ENCODE measurements at regions not wholly inside any gene's neighbourhood (a gene's known extent, or its start where the extent isn't known, plus 50 kb on each side); places are given as distances from the start of the nearest gene placed in this dataset.
A peak's percentile ranks its signal among the peaks of the same experiment; 100 is the strongest.

DNA sequence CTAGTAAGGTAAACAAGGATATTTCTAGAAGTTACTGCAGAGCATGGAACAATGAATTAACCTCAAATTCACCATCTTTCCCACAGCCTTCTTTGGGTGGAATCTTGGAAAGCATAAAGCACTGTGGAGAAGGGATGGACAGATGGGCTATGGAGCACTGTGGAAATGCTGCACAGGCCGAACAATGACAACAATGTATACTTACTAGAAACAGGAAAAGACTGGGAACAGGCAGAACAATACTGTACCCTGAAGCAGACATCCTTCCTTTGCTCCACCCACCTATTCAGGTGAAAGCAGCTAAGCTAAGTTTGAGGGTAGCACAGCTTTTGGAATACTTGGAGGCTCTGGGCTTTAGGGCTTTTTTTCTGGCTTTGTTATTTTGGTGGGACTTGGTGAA, 250.6 kb upstream of the KLF8 start:
- H3K4me3 ChIP-seq (ENCODE audit: low read depth, low read length), result no peak overlapping the region
- no peak for DNase-seq (ENCODE audit: low read depth)
- TF ChIP-seq, protein P1, sequence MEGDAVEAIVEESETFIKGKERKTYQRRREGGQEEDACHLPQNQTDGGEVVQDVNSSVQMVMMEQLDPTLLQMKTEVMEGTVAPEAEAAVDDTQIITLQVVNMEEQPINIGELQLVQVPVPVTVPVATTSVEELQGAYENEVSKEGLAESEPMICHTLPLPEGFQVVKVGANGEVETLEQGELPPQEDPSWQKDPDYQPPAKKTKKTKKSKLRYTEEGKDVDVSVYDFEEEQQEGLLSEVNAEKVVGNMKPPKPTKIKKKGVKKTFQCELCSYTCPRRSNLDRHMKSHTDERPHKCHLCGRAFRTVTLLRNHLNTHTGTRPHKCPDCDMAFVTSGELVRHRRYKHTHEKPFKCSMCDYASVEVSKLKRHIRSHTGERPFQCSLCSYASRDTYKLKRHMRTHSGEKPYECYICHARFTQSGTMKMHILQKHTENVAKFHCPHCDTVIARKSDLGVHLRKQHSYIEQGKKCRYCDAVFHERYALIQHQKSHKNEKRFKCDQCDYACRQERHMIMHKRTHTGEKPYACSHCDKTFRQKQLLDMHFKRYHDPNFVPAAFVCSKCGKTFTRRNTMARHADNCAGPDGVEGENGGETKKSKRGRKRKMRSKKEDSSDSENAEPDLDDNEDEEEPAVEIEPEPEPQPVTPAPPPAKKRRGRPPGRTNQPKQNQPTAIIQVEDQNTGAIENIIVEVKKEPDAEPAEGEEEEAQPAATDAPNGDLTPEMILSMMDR (IDR thresholded peaks at IDR 0.05; ENCODE audit: control insufficient read depth, extremely low read depth, insufficient read depth), result no peak

DNA sequence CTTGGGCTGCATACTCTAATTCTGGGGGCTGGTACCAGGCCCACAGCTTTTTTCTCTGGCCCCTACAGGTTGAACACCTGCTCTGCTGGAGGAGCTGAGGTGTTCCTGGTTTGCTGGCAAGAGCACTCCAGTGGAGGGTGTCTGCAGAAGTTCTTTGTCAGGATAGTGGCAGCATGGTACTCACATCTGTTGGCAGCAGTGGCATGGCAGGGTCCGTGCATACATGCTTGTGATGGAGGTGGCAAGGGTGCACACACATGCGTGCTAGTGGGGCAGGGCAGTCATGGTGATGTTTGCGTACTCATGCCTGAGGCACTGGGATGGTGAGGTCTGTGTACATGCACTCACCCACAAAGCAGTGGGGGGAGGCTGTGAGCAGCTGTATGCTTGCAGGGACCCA, 235.5 kb upstream of the KLF8 start:
- no peak for DNase-seq (ENCODE audit: low read depth)
- H3K4me3 ChIP-seq (ENCODE audit: low read depth, low read length), result no peak overlapping the region
- TF ChIP-seq, protein P1 (IDR thresholded peaks at IDR 0.05; ENCODE audit: control insufficient read depth, extremely low read depth, insufficient read depth), result no peak

DNA sequence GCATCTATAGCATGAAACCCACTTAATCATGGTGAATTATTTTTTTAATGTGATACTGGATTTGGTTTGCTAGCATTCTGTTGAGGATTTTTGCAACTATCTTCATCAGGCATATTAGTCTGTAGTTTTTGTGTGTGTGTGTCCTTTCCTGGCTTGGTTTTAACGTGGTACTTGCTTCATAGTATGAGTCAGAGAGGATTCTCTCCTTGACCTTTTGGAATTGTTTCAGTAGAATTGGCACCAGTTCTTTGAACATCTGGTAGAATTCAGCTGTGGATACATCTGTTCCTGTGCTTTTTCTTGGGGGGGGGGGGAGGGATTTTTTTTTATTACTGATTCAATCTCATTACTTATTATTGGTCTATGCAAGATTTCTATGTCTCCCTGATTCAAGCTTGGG, 232.0 kb upstream of the KLF8 start:
- H3K4me3 ChIP-seq (ENCODE audit: low read depth, low read length), result no peak overlapping the region
- TF ChIP-seq, protein P1 (IDR thresholded peaks at IDR 0.05; ENCODE audit: control insufficient read depth, extremely low read depth, insufficient read depth), result no peak
- DNase-seq (ENCODE audit: low read depth), result no peak

DNA sequence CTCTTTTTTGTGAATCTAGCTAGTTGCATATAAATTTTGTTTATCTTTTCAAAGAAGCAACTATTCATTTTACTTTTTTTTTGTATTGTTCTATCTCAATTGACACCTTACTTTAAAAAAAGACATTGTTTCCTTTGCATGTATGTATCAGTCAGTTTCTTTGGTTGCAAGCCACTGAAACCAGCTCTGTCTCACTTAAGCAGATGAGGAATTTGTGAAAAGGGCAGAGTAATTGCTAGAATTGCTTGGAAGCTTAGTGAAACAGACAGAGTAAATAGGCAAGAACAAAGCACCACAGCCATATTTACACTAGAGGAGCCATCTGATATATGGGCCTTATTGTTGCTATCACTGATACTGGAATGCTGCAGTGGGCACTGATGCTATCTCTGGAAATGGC, 231.4 kb upstream of the KLF8 start:
- TF ChIP-seq, protein P1 (IDR thresholded peaks at IDR 0.05; ENCODE audit: control insufficient read depth, extremely low read depth, insufficient read depth), result no peak
- H3K4me3 ChIP-seq (ENCODE audit: low read depth, low read length), result no peak overlapping the region
- DNase-seq (ENCODE audit: low read depth), result peak; percentile 45

DNA sequence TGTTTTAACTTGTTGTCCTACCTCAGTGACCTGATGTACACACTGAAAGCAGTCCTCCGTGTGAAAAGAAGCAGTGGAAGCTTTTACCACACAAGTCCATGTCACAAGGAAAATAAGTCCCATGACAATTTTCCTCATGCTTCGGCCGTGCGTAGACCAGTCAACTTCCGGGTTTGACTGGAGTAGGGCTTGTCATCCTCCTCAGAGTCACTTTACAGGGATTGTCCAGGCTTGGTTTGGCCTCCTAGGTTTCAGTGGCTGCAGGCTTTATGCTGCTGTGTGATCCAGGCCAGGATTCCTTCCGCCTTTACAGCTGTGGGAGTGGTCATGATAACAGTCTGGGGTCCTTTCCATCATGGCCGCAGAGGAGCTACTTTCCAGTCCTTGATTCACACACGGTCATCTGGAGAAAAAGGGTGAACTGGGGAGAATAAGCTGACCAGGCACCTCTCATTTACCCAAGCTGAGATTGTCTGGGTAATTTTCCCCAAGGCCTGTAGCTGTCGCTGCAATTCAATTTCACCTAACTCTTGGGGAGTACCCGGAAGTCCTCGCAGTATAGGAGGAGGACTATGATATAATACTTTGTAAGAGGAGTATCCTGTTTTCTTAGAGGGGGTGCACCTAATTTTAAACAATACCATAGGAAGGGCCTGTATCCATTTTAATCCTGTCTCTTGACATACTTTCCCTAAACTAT, 206.1 kb upstream of the KLF8 start:
- TF ChIP-seq, protein P1 (IDR thresholded peaks at IDR 0.05; ENCODE audit: control insufficient read depth, extremely low read depth, insufficient read depth), result 0 out of 2 replicates have a peak, but pooled peaks have one; percentile 1
- no peak for DNase-seq (ENCODE audit: low read depth)

DNA sequence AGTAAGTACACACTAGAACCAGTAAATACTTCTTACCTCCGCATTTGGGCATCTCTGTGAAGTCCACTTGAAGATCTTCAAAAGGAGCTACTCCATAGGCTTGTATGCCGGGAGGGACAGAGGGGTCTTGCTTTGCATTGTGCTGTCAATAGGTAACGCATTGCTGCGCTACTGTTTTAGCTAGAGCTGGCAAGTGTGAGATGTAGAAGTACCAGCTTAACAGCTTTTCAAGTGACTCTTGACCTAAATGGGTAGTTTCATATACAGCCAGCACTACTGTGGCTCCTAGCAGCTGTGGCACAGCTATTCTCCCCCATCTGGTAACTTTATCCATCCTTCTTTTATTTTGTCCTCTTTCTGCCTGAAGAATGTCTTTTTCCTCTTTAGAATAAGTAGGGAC, 205.3 kb upstream of the KLF8 start:
- H3K4me3 ChIP-seq (ENCODE audit: low read depth, low read length), result no peak overlapping the region
- TF ChIP-seq, protein P1 (IDR thresholded peaks at IDR 0.05; ENCODE audit: control insufficient read depth, extremely low read depth, insufficient read depth), result no peak
- no peak for DNase-seq (ENCODE audit: low read depth)

More for the DNA sequence above, 206.1 kb upstream of the KLF8 start:
- H3K4me3 ChIP-seq (ENCODE audit: low read depth, low read length), result no peak overlapping the region

DNA sequence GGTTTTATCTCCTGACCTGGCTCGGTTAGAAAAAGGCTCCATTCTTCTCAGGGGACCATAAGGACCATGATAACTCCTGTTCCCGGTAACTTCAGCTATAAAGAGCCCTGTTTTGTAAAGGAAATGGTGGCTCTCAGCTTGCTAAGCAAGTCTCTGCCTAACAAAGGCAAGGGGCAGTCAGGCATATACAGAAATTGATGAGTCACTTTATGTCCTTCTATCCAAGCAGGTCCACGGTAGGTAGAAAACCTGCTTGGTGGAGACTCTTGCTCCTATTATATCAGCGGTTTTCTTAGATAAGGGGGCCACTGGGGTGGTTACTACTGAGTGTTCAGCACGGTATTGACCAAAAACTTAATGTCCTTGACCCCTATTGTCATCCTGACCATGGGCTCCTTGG, 203.0 kb upstream of the KLF8 start:
- DNase-seq (ENCODE audit: low read depth), result no peak
- TF ChIP-seq, protein P1 (IDR thresholded peaks at IDR 0.05; ENCODE audit: control insufficient read depth, extremely low read depth, insufficient read depth), result no peak
- no peak overlapping the region for H3K4me3 ChIP-seq (ENCODE audit: low read depth, low read length)
